ENCODE measurements at regions not wholly inside any gene's neighbourhood (a gene's known extent, or its start where the extent isn't known, plus 50 kb on each side); places are given as distances from the start of the nearest gene placed in this dataset.

DNA sequence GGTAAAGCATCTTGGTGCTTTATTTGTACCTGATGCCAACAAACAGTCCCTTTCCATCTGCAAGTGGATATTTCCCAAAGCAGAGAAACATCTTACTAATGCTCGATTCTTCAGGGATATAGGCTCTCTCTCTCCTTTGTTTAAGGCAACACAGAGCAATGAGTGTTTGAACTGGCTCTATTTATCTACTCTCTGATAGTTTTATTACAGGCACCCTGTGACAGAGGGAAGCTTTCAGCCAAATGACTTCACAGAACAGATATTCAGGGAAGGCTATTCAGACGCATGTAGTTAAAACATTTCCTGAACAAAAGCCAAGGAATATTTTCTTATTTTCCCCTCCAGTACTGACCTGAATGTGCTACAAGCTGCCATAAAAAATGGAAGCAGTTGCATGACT, 141.8 kb downstream of the YIPF5 start:
- TF ChIP-seq CTCF (conservative IDR thresholded peaks at IDR 0.05) (no peak), EZH2 (IDR thresholded peaks at IDR 0.05; ENCODE audit: low read depth) (no peak)

All from PC-9 (cell line).